HG03575 (cell line): ENCODE measurements at regions not wholly inside any gene's neighbourhood (a gene's known extent, or its start where the extent isn't known, plus 50 kb on each side); places are given as distances from the start of the nearest gene placed in this dataset.

Experiments used
- ATAC-seq: cut with Tn5 transposase; IDR thresholded peaks from one replicate; pipeline ENCODE4 v1.9.1; 2021; ENCODE audit not compliant: unreplicated experiment, insufficient number of reproducible peaks, low FRiP score; ENCODE audit errors: extremely low read depth

DNA sequence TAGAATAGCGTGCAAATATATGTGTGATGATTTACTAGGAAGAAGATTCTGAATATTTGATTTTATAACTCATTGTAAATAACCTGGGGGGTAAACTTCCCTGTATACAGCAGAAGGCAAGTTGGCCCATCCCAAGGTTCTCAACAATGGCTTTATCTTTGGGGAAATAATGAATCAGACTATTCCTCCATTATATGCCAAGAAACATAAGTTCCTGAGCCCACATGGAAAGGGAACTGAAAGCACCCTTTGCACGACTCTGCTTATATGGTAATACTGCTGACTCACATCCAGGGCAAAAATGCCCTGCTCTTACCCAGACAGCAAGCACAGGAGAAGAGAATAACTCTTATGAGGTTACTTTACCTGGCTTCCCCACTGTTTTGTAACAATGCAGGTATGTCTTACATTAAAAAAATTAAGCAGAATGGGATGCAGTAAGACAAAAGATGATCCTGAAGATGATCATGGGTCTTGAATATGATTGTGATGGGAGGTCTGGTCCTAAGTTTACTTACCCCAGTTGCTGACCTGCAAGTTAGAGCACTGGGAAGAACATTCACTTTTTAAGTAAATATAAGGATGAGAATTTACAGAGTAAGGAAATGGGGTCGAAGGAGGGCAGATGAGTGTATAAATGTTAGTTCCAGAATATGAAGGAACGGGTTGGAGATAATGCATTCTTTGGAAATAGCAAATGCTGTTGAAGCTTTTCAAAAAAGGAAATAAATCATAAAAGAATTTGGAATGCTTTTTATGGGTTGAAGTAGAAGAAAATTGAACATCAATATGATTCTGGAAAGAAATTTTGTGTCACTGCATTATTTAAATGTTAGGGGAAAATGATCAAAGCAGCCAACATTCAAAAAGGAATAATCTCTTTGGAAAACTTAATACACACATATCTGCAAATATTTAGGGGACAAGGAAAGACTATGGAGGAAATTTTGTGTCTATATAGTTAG is 428.4 kb upstream of the MPDZ start:
- no peak for ATAC-seq

DNA sequence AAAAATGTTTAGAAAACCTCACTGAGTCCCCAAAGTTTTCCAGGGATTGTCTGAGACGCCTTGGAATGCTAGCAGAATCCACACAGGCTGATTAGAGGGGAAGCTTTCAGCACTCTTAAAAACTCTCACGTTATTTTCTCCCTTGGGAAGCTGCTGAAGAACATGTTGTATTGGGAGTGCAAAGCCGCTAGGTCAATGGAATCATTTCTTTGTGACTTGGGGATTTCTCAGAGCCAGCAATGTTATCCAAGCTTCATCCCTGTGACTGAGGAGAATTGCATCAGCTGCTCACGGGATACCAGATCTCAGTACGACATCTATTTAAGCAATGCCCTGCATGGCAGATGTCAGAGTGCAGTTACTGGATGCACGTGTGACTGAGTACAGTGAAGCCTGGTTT is 426.4 kb upstream of the MPDZ start:
- no peak for ATAC-seq

DNA sequence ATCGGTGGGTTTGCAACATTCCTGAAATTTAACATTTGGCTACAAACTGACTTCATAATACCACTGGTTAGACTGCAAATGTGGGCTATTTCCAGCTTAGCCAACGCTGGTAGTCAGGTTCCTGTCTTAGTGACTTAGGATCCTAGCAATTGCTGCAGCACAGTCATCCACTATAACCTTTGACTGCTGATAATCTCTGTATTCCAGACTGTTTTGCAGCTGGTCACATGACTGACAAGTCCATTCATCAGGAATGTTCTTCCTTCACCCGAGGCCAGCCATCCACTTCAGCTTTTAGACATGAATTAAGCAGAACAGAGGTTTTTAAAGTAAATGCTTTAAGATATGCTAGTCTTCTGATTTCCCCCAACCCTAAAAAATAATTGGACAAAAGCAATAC is 425.9 kb upstream of the MPDZ start:
- ATAC-seq, result no peak

DNA sequence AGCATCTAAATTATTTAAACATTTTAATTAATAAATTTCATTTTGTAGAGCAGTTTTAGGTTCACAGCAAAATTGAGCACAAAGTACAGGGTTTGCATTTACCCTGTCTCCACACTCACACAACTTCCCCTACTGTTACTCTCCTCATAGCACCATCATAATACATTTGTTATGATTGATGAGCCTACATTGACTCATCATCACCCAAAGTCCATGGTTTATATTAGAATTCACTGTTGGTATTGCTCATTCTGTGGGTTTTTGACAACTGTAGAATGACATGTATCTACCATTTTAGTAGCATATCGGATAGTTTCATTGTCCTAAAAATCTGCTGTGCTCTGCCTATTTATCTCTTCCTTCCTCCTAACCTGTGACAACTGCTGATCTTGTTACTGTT is 411.1 kb upstream of the MPDZ start:
- ATAC-seq, result no peak

DNA sequence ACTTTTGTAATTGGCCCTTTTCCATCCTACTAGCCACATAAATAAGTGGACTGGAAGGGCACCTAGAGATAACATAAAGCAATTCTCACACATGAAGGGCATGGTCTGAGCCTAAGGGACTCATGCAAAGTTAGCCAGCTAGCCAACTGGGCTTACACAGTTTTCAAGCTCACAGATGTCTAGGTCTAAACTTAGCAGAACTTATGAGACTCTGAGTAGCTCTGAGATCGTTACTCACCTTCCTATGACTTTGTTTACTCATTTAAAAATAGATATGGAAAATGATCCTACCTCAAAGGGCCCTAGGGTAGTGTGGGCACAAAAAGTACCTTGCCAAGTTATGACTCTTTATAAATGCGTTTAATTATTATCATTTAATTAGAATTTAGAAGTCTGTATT is 410.4 kb upstream of the MPDZ start:
- no peak for ATAC-seq

DNA sequence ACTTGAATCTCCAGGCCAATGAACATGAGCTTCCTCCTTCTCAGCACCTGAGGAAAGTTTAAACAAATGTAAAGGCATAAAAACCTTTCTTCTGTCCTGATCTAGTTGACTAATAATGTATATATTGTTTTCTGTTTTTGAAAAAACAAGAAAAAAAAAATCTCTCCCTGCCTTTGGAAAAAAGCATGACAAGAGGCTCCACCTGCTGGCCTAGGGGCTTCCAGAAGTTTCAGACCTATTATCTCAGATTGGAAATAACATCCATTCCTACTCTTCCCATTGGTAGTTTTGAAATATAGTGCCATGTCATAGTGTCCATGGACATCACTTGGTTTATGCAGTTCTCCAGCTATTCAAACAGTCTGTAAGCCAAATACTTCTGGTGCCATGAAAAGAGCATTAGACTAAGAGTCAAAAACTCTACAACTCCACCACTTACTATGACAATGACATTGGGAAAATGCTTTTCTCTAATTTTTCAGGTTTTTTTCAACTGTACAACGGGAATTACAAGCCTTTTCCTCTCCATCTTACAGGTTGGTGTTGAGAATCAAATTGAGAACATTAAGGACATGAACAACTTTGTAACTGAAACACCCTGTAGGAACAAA is 409.6 kb upstream of the MPDZ start:
- ATAC-seq, result no peak

DNA sequence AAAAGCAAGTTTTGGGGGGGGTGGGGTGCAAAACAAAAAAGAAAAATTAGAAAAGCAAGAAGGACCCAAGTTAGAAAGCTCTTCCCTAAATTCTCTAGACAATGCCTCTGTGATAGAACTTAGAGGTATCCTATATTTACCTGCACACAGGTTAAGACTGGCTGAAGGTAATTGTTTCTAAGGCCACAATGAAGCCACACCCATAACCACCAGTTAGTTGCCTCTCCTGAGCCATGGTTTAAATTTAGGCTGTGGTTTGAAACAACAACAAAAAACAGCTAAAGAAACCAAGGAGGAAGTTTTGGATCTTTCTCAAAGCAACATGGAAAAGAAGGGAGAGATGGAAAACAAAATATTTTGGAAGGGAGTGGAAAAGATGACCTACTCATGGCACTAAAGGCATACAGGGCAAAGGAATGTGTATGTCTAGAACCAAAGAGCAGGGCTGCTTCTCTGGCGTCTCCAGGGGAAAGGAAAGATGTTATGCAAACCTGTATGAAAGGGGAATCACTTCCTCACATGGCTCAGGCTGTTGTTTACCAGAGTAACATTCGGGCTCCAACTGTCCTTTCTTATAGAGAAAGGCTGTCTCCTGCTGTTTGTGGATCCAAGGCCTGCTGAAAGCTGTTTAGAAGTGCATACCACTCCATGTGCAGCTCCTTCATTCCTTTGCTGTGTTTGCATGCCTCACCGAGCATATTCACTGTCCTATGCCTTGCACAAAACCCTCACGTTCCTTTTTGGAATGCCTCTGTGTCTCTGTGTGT is 408.9 kb upstream of the MPDZ start:
- ATAC-seq, result no peak

DNA sequence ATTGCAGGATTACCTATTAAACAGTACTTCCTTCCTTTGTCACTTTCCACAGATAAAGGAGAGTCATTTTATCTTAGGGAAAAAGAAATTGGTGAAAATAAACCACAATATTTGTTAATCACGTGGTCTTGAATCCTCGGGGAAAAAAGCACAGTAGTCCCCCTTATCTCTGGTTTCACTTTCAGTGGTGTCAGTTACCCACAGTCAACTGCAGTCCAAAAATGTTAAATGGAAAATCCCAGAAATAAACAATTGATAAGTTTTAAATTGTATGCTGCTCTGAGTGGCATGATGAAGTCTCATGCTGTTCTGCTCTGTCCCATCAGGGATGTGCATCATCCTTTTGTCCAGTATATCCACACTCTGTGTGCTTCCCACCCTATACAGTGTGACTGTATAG is 405.2 kb upstream of the MPDZ start:
- ATAC-seq, result no peak

DNA sequence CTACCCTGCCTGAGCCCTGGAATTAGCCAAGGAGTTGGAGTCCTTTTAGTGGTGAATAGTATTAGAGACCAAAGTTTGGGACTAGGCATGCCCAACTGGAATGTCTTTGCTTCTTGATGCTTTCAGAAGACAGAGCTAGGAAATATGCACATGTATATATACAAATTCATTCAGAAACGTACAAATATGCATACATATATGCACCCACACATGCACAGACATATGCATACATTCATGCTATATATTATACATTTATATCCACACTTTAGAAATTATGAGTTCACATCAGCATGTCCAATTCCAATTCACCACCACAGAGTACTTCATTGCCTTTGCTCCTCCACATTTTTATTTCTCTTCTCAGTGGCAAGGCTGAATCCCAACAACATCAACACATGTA is 398.3 kb upstream of the MPDZ start:
- ATAC-seq, result no peak

DNA sequence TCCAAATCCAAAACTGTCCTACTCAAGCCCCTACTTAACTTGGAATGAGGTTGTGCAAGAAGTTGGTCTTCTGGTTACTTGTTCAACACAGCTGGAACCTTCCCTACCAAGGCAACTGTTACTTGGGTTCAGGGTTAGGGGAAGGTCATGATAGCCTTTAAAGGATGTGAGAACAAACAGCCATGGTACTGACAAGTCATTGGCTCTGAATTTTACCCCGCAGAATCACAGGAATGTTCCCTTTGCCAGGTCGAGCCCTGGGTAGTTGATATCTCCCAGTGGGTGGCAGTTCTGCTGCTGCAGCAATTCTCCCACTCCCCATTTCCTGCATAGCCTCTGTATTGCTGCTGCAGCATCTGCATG is 396.1 kb upstream of the MPDZ start:
- no peak for ATAC-seq

DNA sequence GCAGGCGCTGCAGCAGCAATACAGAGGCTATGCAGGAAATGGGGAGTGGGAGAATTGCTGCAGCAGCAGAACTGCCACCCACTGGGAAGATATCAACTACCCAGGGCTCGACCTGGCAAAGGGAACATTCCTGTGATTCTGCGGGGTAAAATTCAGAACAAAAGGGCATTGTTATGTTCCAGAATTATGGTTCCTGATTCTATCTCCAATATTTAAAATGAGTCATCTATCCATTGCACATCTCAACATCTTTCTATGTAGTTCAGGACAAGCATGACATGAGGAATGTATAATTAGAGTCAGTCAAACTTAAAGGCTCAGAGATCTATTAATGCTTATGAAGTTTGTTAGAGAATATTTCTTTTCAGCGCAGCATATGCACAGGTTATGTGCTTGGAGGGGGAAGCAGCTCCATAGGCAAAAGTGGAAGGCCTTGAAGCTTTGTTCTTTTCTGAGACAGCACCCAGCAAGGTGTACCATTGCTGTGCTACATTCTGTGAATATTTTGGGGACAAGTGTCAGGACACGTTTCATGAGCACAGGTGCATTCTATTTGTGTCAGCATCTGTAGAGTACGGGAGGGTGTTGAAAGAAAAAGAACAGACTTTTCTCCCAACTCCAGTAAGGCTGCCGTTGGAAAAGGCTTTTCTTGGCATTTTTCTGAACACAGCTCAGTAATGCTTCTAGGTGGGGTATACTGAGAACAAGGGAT is 395.6 kb upstream of the MPDZ start:
- ATAC-seq, result no peak

DNA sequence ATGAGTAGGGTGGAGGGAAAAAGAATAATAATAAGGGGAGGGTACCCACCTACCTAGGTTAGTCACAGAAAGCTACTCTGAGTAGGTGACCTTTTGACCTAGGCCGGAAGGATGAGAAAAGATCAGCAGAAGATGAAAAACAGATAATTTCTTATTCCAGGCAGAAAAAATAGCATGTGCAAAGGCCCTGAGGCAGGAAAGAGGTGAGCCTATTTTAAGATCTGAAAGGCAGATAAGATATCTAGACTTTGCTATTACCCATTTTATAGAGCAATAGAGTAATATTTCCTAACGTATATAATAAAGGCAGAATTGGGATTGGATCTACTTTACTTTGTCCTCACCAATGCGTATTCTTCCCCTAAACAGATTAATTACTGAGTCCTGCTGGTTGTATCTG is 393.9 kb upstream of the MPDZ start:
- ATAC-seq, result no peak

DNA sequence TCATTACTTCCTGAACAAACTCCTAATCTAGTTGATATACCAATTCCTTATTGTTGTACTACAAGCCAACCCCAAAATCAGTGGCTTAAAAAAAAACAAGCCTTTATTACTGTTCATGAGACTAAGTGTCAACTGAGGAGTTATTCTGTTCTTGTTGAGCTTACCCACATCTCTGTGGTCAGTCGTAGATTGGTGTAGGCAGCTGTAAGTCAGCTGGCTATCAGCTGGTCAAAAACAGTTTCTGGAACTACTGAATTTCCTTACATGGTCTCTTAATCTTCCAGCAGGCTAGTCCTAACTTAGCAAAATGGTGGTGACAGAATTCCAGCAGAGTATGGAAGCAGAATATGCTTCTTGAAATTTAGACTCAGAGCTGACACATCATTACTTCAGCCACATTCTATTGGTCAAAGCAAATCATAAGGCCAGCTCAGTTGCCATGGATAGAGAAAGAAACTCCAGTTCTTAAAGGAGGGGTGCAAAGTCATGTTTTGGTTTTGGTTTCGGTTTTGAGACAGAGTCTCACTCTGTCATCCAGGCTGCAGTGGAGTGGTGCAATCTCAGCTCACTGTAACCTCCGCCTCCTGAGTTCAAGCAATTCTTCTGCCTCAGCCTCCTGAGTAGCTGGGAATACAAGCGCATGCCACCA is 386.1 kb upstream of the MPDZ start:
- no peak for ATAC-seq

DNA sequence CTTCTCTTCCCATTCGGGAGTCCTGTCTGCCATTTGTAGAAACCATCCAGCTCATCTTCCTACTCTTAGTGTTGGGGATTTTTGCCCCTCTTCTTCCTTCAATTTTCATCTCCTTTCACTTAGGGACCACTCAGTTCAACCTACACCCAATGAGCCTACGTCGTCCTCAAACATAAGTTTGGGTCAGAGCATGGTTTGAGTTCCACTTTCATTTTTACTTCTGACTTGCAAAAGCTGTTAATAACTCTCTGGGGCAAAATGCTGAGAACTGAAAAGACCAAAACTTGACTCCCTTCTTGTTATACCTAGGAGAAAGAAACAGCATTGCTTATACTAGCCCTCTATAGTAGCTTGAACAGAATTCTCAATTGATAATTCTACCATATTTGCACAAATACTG is 381.5 kb upstream of the MPDZ start:
- no peak for ATAC-seq

DNA sequence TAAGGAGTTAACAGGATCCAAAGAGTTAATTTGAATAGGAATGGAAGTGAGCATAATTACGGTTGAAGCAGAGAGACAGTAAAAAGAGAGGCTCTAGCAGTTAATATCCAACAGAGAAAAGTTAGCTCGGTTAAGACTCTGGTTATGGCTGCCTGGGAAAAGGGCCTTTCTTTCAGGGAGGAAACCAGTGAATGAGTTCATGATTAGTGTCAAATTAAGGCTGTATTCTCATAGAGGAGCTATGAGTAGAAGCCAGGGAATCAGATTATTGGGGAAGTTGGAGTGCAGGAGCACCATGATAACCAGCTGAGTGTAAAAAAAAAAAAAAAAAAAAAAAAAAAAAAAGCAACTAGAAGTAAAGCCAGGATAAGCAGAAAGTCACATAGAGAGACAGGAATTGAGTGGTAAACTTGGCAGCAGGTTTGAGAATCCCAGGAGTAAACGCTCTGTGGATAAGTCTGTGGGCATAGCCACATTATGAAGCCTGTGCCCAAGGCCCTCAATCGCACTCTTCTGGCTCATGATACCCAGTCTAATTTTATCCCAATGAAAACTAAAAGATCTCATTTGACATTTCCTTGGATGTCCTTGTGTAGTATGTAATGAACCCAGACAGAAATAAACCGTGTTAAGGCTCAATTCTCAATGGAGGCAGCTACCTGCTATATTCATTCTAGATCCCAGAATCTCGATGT is 372.6 kb upstream of the MPDZ start:
- ATAC-seq, result no peak

DNA sequence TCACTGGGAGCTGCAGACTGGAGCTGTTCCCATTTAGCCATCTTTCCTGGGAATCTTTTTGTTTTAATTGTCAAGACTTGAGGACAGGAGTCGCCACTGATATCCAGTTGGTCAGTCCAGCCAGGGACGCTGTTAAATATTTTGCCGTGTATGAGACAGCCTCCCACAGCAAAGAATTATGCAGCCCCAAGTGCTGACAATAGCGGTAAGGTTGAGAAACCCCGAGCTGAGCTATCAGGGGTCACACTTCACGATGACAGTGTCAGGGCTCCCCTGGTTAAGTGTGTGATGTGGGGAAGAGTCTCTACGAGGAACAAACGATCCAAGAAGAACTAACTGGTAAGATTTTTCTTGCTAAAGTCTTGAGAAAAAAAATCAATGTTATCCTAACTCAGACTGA is 372.0 kb upstream of the MPDZ start:
- ATAC-seq, result no peak

DNA sequence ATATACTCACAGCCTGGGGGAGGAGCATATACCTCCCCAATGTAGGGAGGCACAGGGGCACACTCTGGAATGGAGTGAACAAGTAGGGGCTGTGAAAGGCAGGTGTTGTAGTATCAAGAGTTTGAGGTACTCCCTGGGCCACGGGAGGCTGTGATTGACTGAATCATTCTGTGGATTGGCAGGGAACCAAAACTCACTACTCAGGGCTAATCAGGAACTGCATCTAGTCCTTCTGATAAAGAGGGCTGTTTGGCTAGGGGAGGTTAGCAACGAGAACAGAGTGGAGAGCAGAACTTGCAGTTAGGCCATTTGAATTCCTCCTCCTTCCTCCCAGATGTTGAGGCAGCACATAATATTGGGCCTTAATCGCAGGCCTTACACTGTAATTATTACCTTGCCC is 369.2 kb upstream of the MPDZ start:
- no peak for ATAC-seq

DNA sequence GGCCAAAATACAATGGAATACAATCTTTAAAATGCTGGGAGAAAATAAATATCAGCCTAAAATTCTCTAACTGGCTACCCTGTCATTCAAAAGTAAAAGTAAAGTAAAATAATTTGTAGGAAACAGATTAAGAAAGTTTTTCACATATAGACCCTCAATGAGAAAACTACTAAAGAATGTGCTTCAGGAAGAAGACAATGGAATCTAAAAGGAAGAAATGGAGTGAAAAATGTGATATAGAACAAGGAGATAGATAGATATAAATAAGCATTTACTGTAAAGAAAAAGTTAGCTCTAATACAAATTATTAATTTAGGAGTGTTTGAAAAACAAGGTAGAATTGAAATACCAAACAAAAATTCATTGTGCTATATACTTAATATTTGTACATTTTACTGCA is 368.6 kb upstream of the MPDZ start:
- no peak for ATAC-seq
